Liver (tissue), 8 donors: ENCODE measurements at regions not wholly inside any gene's neighbourhood (a gene's known extent, or its start where the extent isn't known, plus 50 kb on each side); places are given as distances from the start of the nearest gene placed in this dataset.

ENCODE experiments used
- DNase-seq: peaks from one replicate; pipeline ENCODE4 v3.0.0-alpha.2; 2017; ENCODE audit warnings: low spot score
- H3K27ac ChIP-seq, 2 donors: one replicate each; pipeline ENCODE4 v1.7.0; 2013; ENCODE audit warnings: inconsistent platforms in 2 of 2, low read length in 2 of 2, control low read depth in 1 of 2, low read depth in 1 of 2, mild to moderate bottlenecking in 1 of 2
- H3K27me3 ChIP-seq, 4 donors: one replicate each; pipeline versions ENCODE4 v1.6.1 to v1.7.0; 2013; ENCODE audit warnings: low read length in 3 of 4, inconsistent platforms in 1 of 4, mild to moderate bottlenecking in 1 of 4, moderate library complexity in 1 of 4; ENCODE audit not compliant: control insufficient read depth in 4 of 4, insufficient read depth in 4 of 4
- H3K36me3 ChIP-seq, 4 donors: one replicate each; pipeline versions ENCODE4 v1.6.1 to v1.7.0; 2013; ENCODE audit warnings: low read length in 3 of 4, mild to moderate bottlenecking in 3 of 4, low read depth in 1 of 4, moderate library complexity in 1 of 4; ENCODE audit not compliant: control insufficient read depth in 4 of 4, insufficient read depth in 3 of 4
- H3K4me1 ChIP-seq, 4 donors: one replicate each; pipeline versions ENCODE4 v1.6.1 to v1.7.0; 2013; ENCODE audit warnings: low read length in 3 of 4, mild to moderate bottlenecking in 3 of 4, moderate library complexity in 1 of 4; ENCODE audit not compliant: control insufficient read depth in 4 of 4, insufficient read depth in 4 of 4
- H3K4me3 ChIP-seq, 3 donors: one replicate each; pipeline versions ENCODE4 v1.6.1 to v1.7.0; 2013; ENCODE audit warnings: low read length in 3 of 3, control low read depth in 1 of 3, low read depth in 1 of 3, mild to moderate bottlenecking in 1 of 3
- H3K9ac ChIP-seq, 2 donors: one replicate each; pipeline ENCODE4 v1.7.0; 2013; ENCODE audit warnings: low read length in 2 of 2, mild to moderate bottlenecking in 2 of 2, moderate library complexity in 2 of 2, control low read depth in 1 of 2, low read depth in 1 of 2
- H3K9me3 ChIP-seq, 4 donors: one replicate each; pipeline versions ENCODE4 v1.6.1 to v1.7.0; 2013; ENCODE audit warnings: low read length in 3 of 4; ENCODE audit not compliant: control insufficient read depth in 4 of 4
- CTCF ChIP-seq: fragments of 150-350 bp; IDR thresholded peaks from 2 replicates; pipeline ENCODE4 v1.5.1; 2017; ENCODE audit warnings: improper control_type of control experiment, low read depth, low read length; ENCODE audit not compliant: missing input control
- EGR1 ChIP-seq, 2 donors: IDR thresholded peaks; 2 replicates each; pipeline ENCODE4 v1.6.1; 2016 to 2018; ENCODE audit warnings: antibody characterized with exemption in 2 of 2, low read depth in 2 of 2
- FOXA1 ChIP-seq: IDR thresholded peaks from 2 replicates; pipeline ENCODE4 v1.6.1; 2016; ENCODE audit warnings: antibody characterized with exemption
- FOXA2 ChIP-seq: IDR thresholded peaks from 2 replicates; pipeline ENCODE4 v1.6.1; 2016; ENCODE audit warnings: antibody characterized with exemption
- GABPA ChIP-seq, 2 donors: IDR thresholded peaks in 1 of 2; conservative IDR thresholded peaks in 1 of 2; 2 replicates each; pipeline ENCODE4 v1.6.1; 2016; ENCODE audit warnings: antibody characterized with exemption in 2 of 2, mild to moderate bottlenecking in 1 of 2, moderate library complexity in 1 of 2
- HNF4A ChIP-seq, 2 donors: conservative IDR thresholded peaks; 2 replicates each; pipeline ENCODE4 v1.6.1; 2016; ENCODE audit warnings: antibody characterized with exemption in 2 of 2, mild to moderate bottlenecking in 2 of 2
- HNF4G ChIP-seq: IDR thresholded peaks from 2 replicates; pipeline ENCODE4 v1.6.1; 2016; ENCODE audit warnings: antibody characterized with exemption
- JUND ChIP-seq, 2 donors: IDR thresholded peaks; 2 replicates each; pipeline ENCODE4 v1.6.1; 2016; ENCODE audit warnings: antibody characterized with exemption in 2 of 2
- MAX ChIP-seq: IDR thresholded peaks from 2 replicates; pipeline ENCODE4 v1.6.1; 2016; ENCODE audit warnings: antibody characterized with exemption
- NR2F2 ChIP-seq: IDR thresholded peaks from 2 replicates; pipeline ENCODE4 v1.6.1; 2016; ENCODE audit warnings: antibody characterized with exemption
- RAD21 ChIP-seq, 2 donors: IDR thresholded peaks; 2 replicates each; pipeline ENCODE4 v1.6.1; 2016; ENCODE audit warnings: antibody characterized with exemption in 2 of 2, mild to moderate bottlenecking in 2 of 2
- REST ChIP-seq: IDR thresholded peaks from 2 replicates; pipeline ENCODE4 v1.6.1; 2016; ENCODE audit warnings: antibody characterized with exemption, mild to moderate bottlenecking
- RXRA ChIP-seq, 2 donors: IDR thresholded peaks; 2 replicates each; pipeline ENCODE4 v1.6.1; 2017 to 2018; ENCODE audit warnings: antibody characterized with exemption in 2 of 2, mild to moderate bottlenecking in 1 of 2
- SP1 ChIP-seq: IDR thresholded peaks from 2 replicates; pipeline ENCODE4 v1.6.1; 2018; ENCODE audit warnings: antibody characterized with exemption, mild to moderate bottlenecking
- TAF1 ChIP-seq: conservative IDR thresholded peaks from 2 replicates; pipeline ENCODE4 v1.6.1; 2016; ENCODE audit warnings: antibody characterized with exemption, mild to moderate bottlenecking
- YY1 ChIP-seq: IDR thresholded peaks from 2 replicates; pipeline ENCODE4 v1.6.1; 2016; ENCODE audit warnings: antibody characterized with exemption, mild to moderate bottlenecking
- WGBS: extraction: QIAGEN DNeasy Blood & Tissue Kit; methylation state at CpG from one replicate; pipeline ENCODE4 v1.1.7; 2013; 5-methylcytosine and 5-hydroxymethylcytosine counted together
- TF ChIP-seq, protein P1 (sequence below): IDR thresholded peaks from 2 replicates; pipeline ENCODE4 v1.6.1; 2016; ENCODE audit warnings: antibody characterized with exemption
- TF ChIP-seq, protein P2 (sequence below): IDR thresholded peaks from 2 replicates; pipeline ENCODE4 v1.6.1; 2016; ENCODE audit warnings: antibody characterized with exemption
- donor health status: healthy.
- donor health status: healthy.
- donor health status: healthy.
- donor health status: healthy.
- donor health status: healthy.

DNA sequence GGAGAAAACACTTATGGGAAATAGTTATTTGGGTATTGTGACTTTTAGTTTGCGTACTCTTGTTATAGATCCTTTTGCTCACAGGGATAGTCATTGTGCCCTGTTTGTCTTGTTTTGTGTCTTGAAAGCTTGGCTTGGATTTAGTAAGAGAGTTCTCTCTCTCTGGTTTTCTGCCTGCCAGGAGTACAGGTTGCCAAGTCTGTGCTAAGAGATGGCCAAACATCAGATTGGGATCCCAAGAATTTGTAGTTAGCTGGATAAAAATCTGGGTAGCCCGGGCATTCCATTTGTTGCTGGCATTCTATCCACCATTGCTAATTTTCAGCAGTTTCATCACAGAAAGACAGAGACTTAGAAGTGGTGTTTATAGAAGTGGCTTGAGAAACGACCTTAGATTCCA lies 222.2 kb downstream of the NRIP1 start:
- no peak for TF ChIP-seq HNF4G
- no peak for TF ChIP-seq HNF4A (conservative IDR thresholded peaks at IDR 0.05)
- TF ChIP-seq FOXA2, result no peak
- TF ChIP-seq MAX, result no peak
- no peak for TF ChIP-seq RAD21 (IDR thresholded peaks at IDR 0.05)
- no peak for TF ChIP-seq CTCF
- TF ChIP-seq SP1, result no peak
- Histone ChIP-seq H3K9me3 (no peaks in the 10 kb centered on the region), H3K9ac (no peak overlapping the region), H3K27me3 (no peaks in the 10 kb centered on the region), H3K36me3 (no peaks in the 10 kb centered on the region), H3K27ac (no peak overlapping the region), H3K4me3 (no peak overlapping the region), H3K4me1 (no peaks in the 10 kb centered on the region)
- DNase-seq, result no peak
- whole genome bisulfite sequencing, result 85% methylated on average over 3 of the region's 3 CpGs

DNA sequence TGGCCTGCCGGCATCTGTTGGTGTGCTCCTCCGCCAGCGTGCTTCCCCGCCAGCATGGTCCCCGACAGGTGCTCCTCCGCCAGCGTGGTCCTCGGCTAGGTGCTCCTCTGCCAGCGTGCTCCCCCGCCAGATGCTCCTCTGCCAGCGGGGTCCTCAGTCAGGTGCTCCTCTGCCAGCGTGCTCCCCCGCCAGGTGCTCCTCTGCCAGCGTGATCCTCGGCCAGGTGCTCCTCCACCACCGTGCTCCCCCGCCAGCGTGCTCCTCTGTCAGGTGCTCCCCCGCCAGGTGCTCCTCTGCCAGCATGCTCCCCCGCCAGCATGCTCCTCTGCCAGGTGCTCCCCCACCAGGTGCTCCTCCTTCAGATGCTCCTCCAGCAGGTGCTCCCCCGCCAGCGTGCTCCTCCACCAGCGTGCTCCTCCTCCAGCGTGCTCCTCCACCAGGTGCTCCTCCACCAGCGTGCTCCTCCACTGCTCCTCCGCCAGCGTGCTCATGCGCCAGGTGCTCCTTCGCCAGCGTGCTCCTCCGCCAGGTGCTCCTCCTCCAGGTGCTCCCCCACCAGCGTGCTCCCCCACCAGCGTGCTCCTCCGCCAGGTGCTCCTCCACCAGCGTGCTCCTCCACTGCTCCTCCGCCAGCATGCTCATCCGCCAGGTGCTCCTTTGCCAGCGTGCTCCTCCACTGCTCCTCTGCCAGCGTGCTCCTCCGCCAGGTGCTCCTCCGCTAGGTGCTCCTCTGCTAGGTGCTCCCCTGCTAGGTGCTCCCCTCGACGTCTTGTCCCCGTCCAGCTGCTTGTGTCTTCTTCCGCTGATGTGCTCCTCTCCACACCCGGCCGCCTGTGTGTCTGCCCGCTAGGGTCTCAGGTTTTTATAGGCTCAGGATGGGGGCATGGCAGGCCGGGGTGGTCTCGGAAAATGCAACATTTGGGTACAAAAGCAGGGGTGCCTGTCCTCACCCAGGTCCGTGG lies 223.0 kb downstream of the NRIP1 start:
- 95% methylated on average over 51 of the region's 51 CpGs for WGBS
- TF ChIP-seq REST (no peak), CTCF (no peak), MAX (no peak), FOXA1 (no peak), HNF4G (no peak), TAF1 (no peak), GABPA (IDR thresholded peaks at IDR 0.05 in 1 of 2, conservative IDR thresholded peaks at IDR 0.05 in 1 of 2) (no peak), JUND (IDR thresholded peaks at IDR 0.05) (no peak), YY1 (no peak), HNF4A (conservative IDR thresholded peaks at IDR 0.05) (no peak), EGR1 (IDR thresholded peaks at IDR 0.05; ENCODE audit: low read depth in 2 of 2) (no peak), NR2F2 (no peak), RAD21 (IDR thresholded peaks at IDR 0.05) (no peak), RXRA (IDR thresholded peaks at IDR 0.05) (no peak), SP1 (no peak), FOXA2 (no peak)
- TF ChIP-seq, protein P1, sequence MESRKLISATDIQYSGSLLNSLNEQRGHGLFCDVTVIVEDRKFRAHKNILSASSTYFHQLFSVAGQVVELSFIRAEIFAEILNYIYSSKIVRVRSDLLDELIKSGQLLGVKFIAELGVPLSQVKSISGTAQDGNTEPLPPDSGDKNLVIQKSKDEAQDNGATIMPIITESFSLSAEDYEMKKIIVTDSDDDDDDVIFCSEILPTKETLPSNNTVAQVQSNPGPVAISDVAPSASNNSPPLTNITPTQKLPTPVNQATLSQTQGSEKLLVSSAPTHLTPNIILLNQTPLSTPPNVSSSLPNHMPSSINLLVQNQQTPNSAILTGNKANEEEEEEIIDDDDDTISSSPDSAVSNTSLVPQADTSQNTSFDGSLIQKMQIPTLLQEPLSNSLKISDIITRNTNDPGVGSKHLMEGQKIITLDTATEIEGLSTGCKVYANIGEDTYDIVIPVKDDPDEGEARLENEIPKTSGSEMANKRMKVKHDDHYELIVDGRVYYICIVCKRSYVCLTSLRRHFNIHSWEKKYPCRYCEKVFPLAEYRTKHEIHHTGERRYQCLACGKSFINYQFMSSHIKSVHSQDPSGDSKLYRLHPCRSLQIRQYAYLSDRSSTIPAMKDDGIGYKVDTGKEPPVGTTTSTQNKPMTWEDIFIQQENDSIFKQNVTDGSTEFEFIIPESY, result no peak
- TF ChIP-seq, protein P2, sequence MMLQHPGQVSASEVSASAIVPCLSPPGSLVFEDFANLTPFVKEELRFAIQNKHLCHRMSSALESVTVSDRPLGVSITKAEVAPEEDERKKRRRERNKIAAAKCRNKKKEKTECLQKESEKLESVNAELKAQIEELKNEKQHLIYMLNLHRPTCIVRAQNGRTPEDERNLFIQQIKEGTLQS, result no peak
- Histone ChIP-seq H3K9ac (no peak overlapping the region), H3K4me1 (no peaks in the 10 kb centered on the region), H3K27me3 (no peaks in the 10 kb centered on the region), H3K4me3 (no peak overlapping the region), H3K36me3 (no peaks in the 10 kb centered on the region), H3K9me3 (no peaks in the 10 kb centered on the region), H3K27ac (no peak overlapping the region)
- DNase-seq, result no peak
